ENCODE measurements at regions not wholly inside any gene's neighbourhood (a gene's known extent, or its start where the extent isn't known, plus 50 kb on each side); places are given as distances from the start of the nearest gene placed in this dataset.
"Not testable (repeated sequence)": the region's sequence is repeated elsewhere in the genome, so short reads cannot be mapped to it uniquely, and the experiment has no call there.

- Histone ChIP-seq H3K36me3 (ENCODE audit: insufficient read depth, low read length) (no peaks in the 10 kb centered on the region), H3K4me1 (ENCODE audit: insufficient read depth, low read length) (no peaks in the 10 kb centered on the region), H3K27me3 (ENCODE audit: insufficient read depth, low read length) (no peaks in the 10 kb centered on the region), H3K9me3 (ENCODE audit: low read length) (no peaks in the 10 kb centered on the region), H2AFZ (ENCODE audit: low read depth, low read length) (no peak overlapping the region), H3K4me3 (ENCODE audit: low read length) (no peak overlapping the region)
Measured at GRCh38 chr10:9550810-9551209, 1466.9 kb upstream of the CELF2 start.

DNA sequence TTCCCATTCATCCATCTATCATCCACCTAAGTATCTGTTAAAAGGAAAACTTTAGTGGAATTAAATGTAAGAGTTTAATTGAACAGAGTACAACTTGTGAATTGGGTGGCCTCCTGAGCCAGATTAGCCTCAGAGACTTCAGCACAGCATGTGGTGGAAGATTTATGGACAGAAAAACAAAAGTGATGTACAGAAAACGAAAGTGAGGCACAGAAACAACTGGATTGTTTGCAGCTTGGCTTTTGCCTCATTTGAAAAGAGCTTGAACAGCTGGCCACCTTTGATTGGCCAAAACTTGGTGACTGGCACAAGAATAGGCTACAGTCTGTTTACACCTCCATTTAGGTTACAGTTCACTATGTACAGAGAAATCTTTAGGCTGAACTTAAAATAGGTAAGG, 1463.4 kb upstream of the CELF2 start:
- no peaks in the 10 kb centered on the region for H3K4me1 ChIP-seq (ENCODE audit: insufficient read depth, low read length)
- H3K36me3 ChIP-seq (ENCODE audit: insufficient read depth, low read length): no peaks in the 10 kb centered on the region
- no peak overlapping the region for H2AFZ ChIP-seq (ENCODE audit: low read depth, low read length)
- H3K4me3 ChIP-seq (ENCODE audit: low read length): no peak overlapping the region
- no peaks in the 10 kb centered on the region for H3K27me3 ChIP-seq (ENCODE audit: insufficient read depth, low read length)
- no peaks in the 10 kb centered on the region for H3K9me3 ChIP-seq (ENCODE audit: low read length)

- Histone ChIP-seq H3K9me3 (ENCODE audit: low read length) (no peaks in the 10 kb centered on the region), H2AFZ (ENCODE audit: low read depth, low read length) (no peak overlapping the region), H3K4me3 (ENCODE audit: low read length) (no peak overlapping the region), H3K36me3 (ENCODE audit: insufficient read depth, low read length) (no peaks in the 10 kb centered on the region), H3K27me3 (ENCODE audit: insufficient read depth, low read length) (no peaks in the 10 kb centered on the region), H3K4me1 (ENCODE audit: insufficient read depth, low read length) (no peaks in the 10 kb centered on the region)
Measured at GRCh38 chr10:9560976-9561375, 1456.7 kb upstream of the CELF2 start.

DNA sequence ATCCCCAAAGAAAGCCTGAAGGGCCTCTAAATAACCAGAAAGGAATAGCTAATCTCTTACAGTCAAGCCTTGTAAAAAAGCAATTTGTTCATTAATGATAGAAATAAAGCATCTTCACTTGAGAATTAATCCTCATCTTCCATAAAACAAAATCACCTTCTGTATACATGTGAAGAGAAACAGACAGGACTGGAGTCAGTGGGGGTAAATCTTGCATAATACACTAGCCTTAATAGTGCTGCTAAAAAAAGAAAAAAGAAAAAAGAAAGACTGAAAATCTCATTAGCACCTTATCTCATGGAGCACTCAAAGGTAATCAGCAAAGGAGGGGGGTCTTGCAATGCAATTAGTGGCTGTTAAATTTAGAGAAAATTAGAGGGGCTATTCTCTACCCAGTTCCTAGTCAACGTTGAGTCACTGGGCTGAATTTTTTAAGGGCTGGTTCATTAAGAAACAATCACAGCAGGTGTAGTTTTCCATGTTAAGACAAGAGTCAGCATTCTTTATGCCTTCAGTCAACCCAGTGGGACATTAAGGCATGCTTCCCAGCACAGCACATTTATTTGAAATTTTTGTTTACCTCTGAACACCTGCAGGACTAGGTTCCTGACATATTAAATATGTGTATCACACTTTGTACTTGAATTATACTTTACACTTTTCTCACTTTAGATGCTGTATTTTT, 1455.7 kb upstream of the CELF2 start:
- H3K4me1 ChIP-seq (ENCODE audit: insufficient read depth, low read length): no peaks in the 10 kb centered on the region
- H3K27me3 ChIP-seq (ENCODE audit: insufficient read depth, low read length): no peaks in the 10 kb centered on the region
- no peaks in the 10 kb centered on the region for H3K36me3 ChIP-seq (ENCODE audit: insufficient read depth, low read length)
- H3K4me3 ChIP-seq (ENCODE audit: low read length): no peak overlapping the region
- H3K9me3 ChIP-seq (ENCODE audit: low read length): no peaks in the 10 kb centered on the region
- H2AFZ ChIP-seq (ENCODE audit: low read depth, low read length): no peak overlapping the region

GRCh38 chr10:9577746-9578145, 1439.9 kb upstream of the CELF2 start:
- H3K27me3 ChIP-seq (ENCODE audit: insufficient read depth, low read length): no peaks in the 10 kb centered on the region
- no peaks in the 10 kb centered on the region for H3K9me3 ChIP-seq (ENCODE audit: low read length)
- H3K4me3 ChIP-seq (ENCODE audit: low read length): no peak overlapping the region
- no peaks in the 10 kb centered on the region for H3K4me1 ChIP-seq (ENCODE audit: insufficient read depth, low read length)
- H2AFZ ChIP-seq (ENCODE audit: low read depth, low read length): no peak overlapping the region
- no peaks in the 10 kb centered on the region for H3K36me3 ChIP-seq (ENCODE audit: insufficient read depth, low read length)

GRCh38 chr10:9579110-9579705, 1438.5 kb upstream of the CELF2 start:
- H3K4me3 ChIP-seq (ENCODE audit: low read length): no peak overlapping the region
- no peaks in the 10 kb centered on the region for H3K9me3 ChIP-seq (ENCODE audit: low read length)
- H3K4me1 ChIP-seq (ENCODE audit: insufficient read depth, low read length): no peaks in the 10 kb centered on the region
- no peaks in the 10 kb centered on the region for H3K36me3 ChIP-seq (ENCODE audit: insufficient read depth, low read length)
- no peaks in the 10 kb centered on the region for H3K27me3 ChIP-seq (ENCODE audit: insufficient read depth, low read length)
- H2AFZ ChIP-seq (ENCODE audit: low read depth, low read length): no peak overlapping the region

DNA sequence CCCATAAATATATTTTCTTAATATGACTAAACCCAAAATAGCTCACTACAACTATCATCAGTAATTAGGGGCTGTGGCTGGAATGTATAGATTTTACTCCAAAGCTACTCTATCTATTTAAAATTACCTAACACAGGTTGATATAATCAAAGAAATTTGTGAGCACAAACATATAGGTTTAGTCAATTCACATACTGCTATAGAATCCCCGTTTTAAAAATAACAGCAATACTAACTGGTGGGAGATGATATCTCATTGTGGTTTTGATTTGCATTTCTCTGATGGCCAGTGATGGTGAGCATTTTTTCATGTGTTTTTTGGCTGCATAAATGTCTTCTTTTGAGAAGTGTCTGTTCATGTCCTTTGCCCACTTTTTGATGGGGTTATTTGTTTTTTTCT, 1434.9 kb upstream of the CELF2 start:
- not testable (repeated sequence) for H3K4me1 ChIP-seq (ENCODE audit: insufficient read depth, low read length); H3K4me3 ChIP-seq (ENCODE audit: low read length)

GRCh38 chr10:9596368-9596920, 1421.2 kb upstream of the CELF2 start:
- Histone ChIP-seq H3K27me3 (ENCODE audit: insufficient read depth, low read length) (no peaks in the 10 kb centered on the region), H2AFZ (ENCODE audit: low read depth, low read length) (no peak overlapping the region), H3K4me1 (ENCODE audit: insufficient read depth, low read length) (no peaks in the 10 kb centered on the region), H3K9me3 (ENCODE audit: low read length) (no peaks in the 10 kb centered on the region), H3K36me3 (ENCODE audit: insufficient read depth, low read length) (no peaks in the 10 kb centered on the region), H3K4me3 (ENCODE audit: low read length) (no peak overlapping the region)

More for the DNA sequence above, 1434.9 kb upstream of the CELF2 start:
- not testable (repeated sequence) for H3K36me3 ChIP-seq (ENCODE audit: insufficient read depth, low read length); H2AFZ ChIP-seq (ENCODE audit: low read depth, low read length); H3K9me3 ChIP-seq (ENCODE audit: low read length); H3K27me3 ChIP-seq (ENCODE audit: insufficient read depth, low read length)

DNA sequence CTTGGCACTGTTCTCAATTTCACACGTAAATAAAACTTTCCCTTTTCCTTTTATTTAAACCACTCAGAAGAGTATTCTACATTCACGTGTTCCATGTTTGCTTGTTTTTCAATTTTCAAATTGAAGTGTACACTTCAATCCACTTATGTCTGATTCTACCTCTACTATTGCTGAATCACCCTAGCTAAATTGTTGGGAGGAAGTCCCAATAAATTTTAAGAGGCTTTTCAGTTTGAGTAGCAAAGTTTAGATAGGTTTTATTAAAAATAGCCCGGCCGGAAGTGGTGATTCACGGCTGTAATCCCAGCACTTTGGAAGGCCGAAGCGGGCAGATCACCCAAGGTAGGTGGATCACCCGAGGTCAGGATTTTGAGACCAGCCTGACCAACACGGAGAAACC, 1414.7 kb upstream of the CELF2 start:
- H3K36me3 ChIP-seq (ENCODE audit: insufficient read depth, low read length): no peaks in the 10 kb centered on the region
- no peaks in the 10 kb centered on the region for H3K9me3 ChIP-seq (ENCODE audit: low read length)
- no peak overlapping the region for H2AFZ ChIP-seq (ENCODE audit: low read depth, low read length)
- no peaks in the 10 kb centered on the region for H3K4me1 ChIP-seq (ENCODE audit: insufficient read depth, low read length)
- H3K4me3 ChIP-seq (ENCODE audit: low read length): no peak overlapping the region
- H3K27me3 ChIP-seq (ENCODE audit: insufficient read depth, low read length): no peaks in the 10 kb centered on the region

- no peak overlapping the region for H2AFZ ChIP-seq (ENCODE audit: low read depth, low read length)
- no peaks in the 10 kb centered on the region for H3K27me3 ChIP-seq (ENCODE audit: insufficient read depth, low read length)
Measured at GRCh38 chr10:9603972-9604371, 1413.7 kb upstream of the CELF2 start.

GRCh38 chr10:9605231-9605630, 1412.4 kb upstream of the CELF2 start:
- Histone ChIP-seq H3K36me3 (ENCODE audit: insufficient read depth, low read length) (no peaks in the 10 kb centered on the region), H3K27me3 (ENCODE audit: insufficient read depth, low read length) (no peaks in the 10 kb centered on the region), H3K9me3 (ENCODE audit: low read length) (no peaks in the 10 kb centered on the region), H3K4me1 (ENCODE audit: insufficient read depth, low read length) (no peaks in the 10 kb centered on the region), H3K4me3 (ENCODE audit: low read length) (no peak overlapping the region), H2AFZ (ENCODE audit: low read depth, low read length) (no peak overlapping the region)

More at GRCh38 chr10:9603972-9604371, 1413.7 kb upstream of the CELF2 start:
- Histone ChIP-seq H3K36me3 (ENCODE audit: insufficient read depth, low read length) (no peaks in the 10 kb centered on the region), H3K4me3 (ENCODE audit: low read length) (no peak overlapping the region), H3K4me1 (ENCODE audit: insufficient read depth, low read length) (no peaks in the 10 kb centered on the region), H3K9me3 (ENCODE audit: low read length) (no peaks in the 10 kb centered on the region)

DNA sequence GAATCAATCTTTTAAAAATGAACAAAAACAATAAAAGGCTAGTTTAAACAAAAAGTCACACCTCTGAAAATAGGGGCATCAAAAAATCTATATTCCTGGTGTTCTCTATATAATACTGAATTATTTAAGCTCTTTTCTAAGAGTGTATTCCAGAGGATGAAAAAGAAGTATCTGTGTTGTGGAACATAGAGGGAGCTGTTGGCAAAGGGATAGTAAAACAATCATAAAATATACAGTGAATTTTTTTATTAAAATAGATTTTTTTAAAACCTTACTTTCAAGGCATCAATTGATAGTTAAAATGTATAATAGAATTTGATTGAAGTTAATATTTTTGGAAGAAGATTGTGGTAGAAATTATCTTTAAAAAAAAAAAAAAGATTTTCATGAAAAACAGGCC, 1409.1 kb upstream of the CELF2 start:
- no peaks in the 10 kb centered on the region for H3K36me3 ChIP-seq (ENCODE audit: insufficient read depth, low read length)
- no peak overlapping the region for H3K4me3 ChIP-seq (ENCODE audit: low read length)
- no peak overlapping the region for H2AFZ ChIP-seq (ENCODE audit: low read depth, low read length)
- no peaks in the 10 kb centered on the region for H3K4me1 ChIP-seq (ENCODE audit: insufficient read depth, low read length)
- H3K27me3 ChIP-seq (ENCODE audit: insufficient read depth, low read length): no peaks in the 10 kb centered on the region
- no peaks in the 10 kb centered on the region for H3K9me3 ChIP-seq (ENCODE audit: low read length)

GRCh38 chr10:9613338-9614075, 1404.2 kb upstream of the CELF2 start:
- Histone ChIP-seq H3K9me3 (ENCODE audit: low read length) (no peaks in the 10 kb centered on the region), H2AFZ (ENCODE audit: low read depth, low read length) (no peak overlapping the region), H3K27me3 (ENCODE audit: insufficient read depth, low read length) (no peaks in the 10 kb centered on the region), H3K36me3 (ENCODE audit: insufficient read depth, low read length) (no peaks in the 10 kb centered on the region), H3K4me3 (ENCODE audit: low read length) (no peak overlapping the region), H3K4me1 (ENCODE audit: insufficient read depth, low read length) (no peaks in the 10 kb centered on the region)

Measured in neuron (in vitro differentiated cells).